IMR-90 (cell line): ENCODE measurements at regions not wholly inside any gene's neighbourhood (a gene's known extent, or its start where the extent isn't known, plus 50 kb on each side); places are given as distances from the start of the nearest gene placed in this dataset.

Source experiments
- ATAC-seq: fragments of 200-7000 bp; cut with Tn5 transposase; 2 replicates; pipeline ENCODE4 v1.9.1; 2020; ENCODE audit warnings: low read depth, mild to moderate bottlenecking, moderate library complexity
- BruUV-seq: library from RNA; stranded (reverse); fragments of 400-500 nt; replicated peaks from 2 replicates; lab custom pipeline; 2021; lab: Mats Ljungman, UMichigan
- CTCF ChIA-PET: fragments of 300-600 bp; formaldehyde crosslinking; extraction: SDS; loops from one replicate; lab custom pipeline; 2021; ENCODE audit warnings: antibody characterized with exemption; lab: Yijun Ruan, JAX
- POLR2A ChIA-PET: fragments of 300-600 bp; sonication (Branson Sonifier 250); formaldehyde crosslinking; loops from one replicate; lab custom pipeline; 2022; ENCODE audit warnings: antibody characterized with exemption; ENCODE audit not compliant: unreplicated experiment; lab: Charles Lee
- DNase-seq: peaks from one replicate; pipeline ENCODE4 v3.0.0; 2013
- H2AFZ ChIP-seq: replicated peaks from 2 replicates; pipeline ENCODE3; 2013; ENCODE audit warnings: low read length, mild to moderate bottlenecking; ENCODE audit not compliant: poor library complexity
- H2AK5ac ChIP-seq: 2 replicates; pipeline ENCODE4 v1.6.1; 2013; ENCODE audit warnings: low read depth, low read length, inconsistent platforms
- H2AK9ac ChIP-seq: replicated peaks from 2 replicates; pipeline ENCODE3; 2013; ENCODE audit warnings: mild to moderate bottlenecking, low read depth, low read length, moderate library complexity; ENCODE audit not compliant: poor library complexity
- H2BK120ac ChIP-seq: 2 replicates; pipeline ENCODE4 v1.6.1; 2013; ENCODE audit warnings: low read depth, low read length, inconsistent platforms
- H2BK15ac ChIP-seq: 3 replicates; pipeline ENCODE4 v1.6.1; 2013; ENCODE audit warnings: low read depth, low read length, inconsistent platforms
- H2BK20ac ChIP-seq: 2 replicates; pipeline ENCODE4 v1.6.1; 2013; ENCODE audit warnings: low read depth, mild to moderate bottlenecking, inconsistent platforms, low read length, moderate library complexity
- H2BK5ac ChIP-seq: 2 replicates; pipeline ENCODE4 v1.6.1; 2013; ENCODE audit warnings: mild to moderate bottlenecking, low read depth, low read length, inconsistent platforms; ENCODE audit not compliant: poor library complexity, severe bottlenecking
- H3K14ac ChIP-seq: replicated peaks from 2 replicates; pipeline ENCODE4 v1.6.1; 2013; ENCODE audit warnings: low read depth, low read length, inconsistent platforms
- H3K18ac ChIP-seq: 2 replicates; pipeline ENCODE4 v1.6.1; 2013; ENCODE audit warnings: low read depth, low read length, control low read depth
- H3K23ac ChIP-seq: 2 replicates; pipeline ENCODE4 v1.6.1; 2013; ENCODE audit warnings: low read depth, low read length, inconsistent platforms
- H3K27ac ChIP-seq: 2 replicates; pipeline ENCODE4 v1.5.1; 2013; ENCODE audit warnings: mild to moderate bottlenecking, control low read depth, low read length; ENCODE audit not compliant: insufficient read depth
- H3K27me3 ChIP-seq: 2 replicates; pipeline ENCODE4 v1.6.1; 2013; ENCODE audit warnings: low read length; ENCODE audit not compliant: control insufficient read depth, insufficient read depth
- H3K36me3 ChIP-seq: 2 replicates; pipeline ENCODE4 v1.6.1; 2013; ENCODE audit warnings: low read length, mixed read lengths; ENCODE audit not compliant: control insufficient read depth, insufficient read depth
- H3K4ac ChIP-seq: 2 replicates; pipeline ENCODE4 v1.6.1; 2013; ENCODE audit warnings: low read depth, low read length, inconsistent platforms
- H3K4me1 ChIP-seq: 2 replicates; pipeline ENCODE4 v1.6.1; 2013; ENCODE audit warnings: low read length, mixed read lengths; ENCODE audit not compliant: control insufficient read depth, insufficient read depth
- H3K4me2 ChIP-seq: 2 replicates; pipeline ENCODE4 v1.6.1; 2013; ENCODE audit warnings: low read depth, mild to moderate bottlenecking, control low read depth, low read length, moderate library complexity
- H3K4me3 ChIP-seq: 2 replicates; pipeline ENCODE4 v1.5.1; 2013; ENCODE audit warnings: low read depth, mild to moderate bottlenecking, control low read depth, low read length, moderate library complexity; ENCODE audit not compliant: insufficient read depth
- H3K56ac ChIP-seq: 2 replicates; pipeline ENCODE4 v1.6.1; 2013; ENCODE audit warnings: low read length, inconsistent platforms; ENCODE audit not compliant: insufficient read depth; ENCODE audit errors: extremely low read depth
- H3K79me1 ChIP-seq, 2 experiments: 2 replicates each; pipeline ENCODE4 v1.6.1; 2013; ENCODE audit warnings: low read length in 2 of 2, inconsistent platforms in 1 of 2, low read depth in 1 of 2
- H3K9ac ChIP-seq: 2 replicates; pipeline ENCODE4 v1.6.1; 2013; ENCODE audit warnings: low read depth, low read length, control low read depth
- H3K9me1 ChIP-seq: 2 replicates; pipeline ENCODE4 v1.6.1; 2013; ENCODE audit warnings: low read length, inconsistent platforms; ENCODE audit not compliant: insufficient read depth
- H3K9me3 ChIP-seq: 2 replicates; pipeline ENCODE4 v1.6.1; 2013; ENCODE audit warnings: low read length; ENCODE audit not compliant: control insufficient read depth, insufficient read depth
- H4K20me1 ChIP-seq: 2 replicates; pipeline ENCODE4 v1.6.1; 2013; ENCODE audit warnings: low read length, inconsistent platforms; ENCODE audit not compliant: insufficient read depth
- H4K5ac ChIP-seq: 2 replicates; pipeline ENCODE4 v1.6.1; 2013; ENCODE audit warnings: mild to moderate bottlenecking, low read depth, low read length, control low read depth
- H4K8ac ChIP-seq, 2 experiments: 2 replicates each; pipeline ENCODE4 v1.6.1; 2013; ENCODE audit warnings: low read depth in 2 of 2, low read length in 2 of 2, control low read depth in 1 of 2, inconsistent platforms in 1 of 2
- H4K91ac ChIP-seq: 2 replicates; pipeline ENCODE4 v1.6.1; 2013; ENCODE audit warnings: low read depth, low read length, inconsistent platforms; ENCODE audit not compliant: insufficient read depth
- FOS ChIP-seq: fragments of 150-350 bp; IDR thresholded peaks from 2 replicates; pipeline ENCODE4 v1.6.1; 2016; ENCODE audit warnings: low read depth, low read length
- RAD21 ChIP-seq: IDR thresholded peaks from 2 replicates; pipeline ENCODE4 v1.6.1; 2012; ENCODE audit warnings: low read length, improper control_type of control experiment
- RFX5 ChIP-seq: IDR thresholded peaks from 2 replicates; pipeline ENCODE4 v1.8.0; 2012; ENCODE audit warnings: low read depth, mild to moderate bottlenecking, low read length, moderate library complexity
- WGBS, 2 experiments: methylation state at CpG; one replicate each; pipeline versions ENCODE4 v1.1.5 to v1.1.7; 2013; ENCODE audit warnings: missing lambda C conversion rate in 2 of 2; ENCODE audit not compliant: insufficient read length in 1 of 2; ENCODE audit errors: extremely low coverage in 2 of 2; 5-methylcytosine and 5-hydroxymethylcytosine counted together
- dilution Hi-C: fragments of 300-500 bp; cut with HindIII; formaldehyde crosslinking; loops from one replicate; pipeline ENCODE4 v1.14.3; 2018; ENCODE audit warnings: low sequenced_read_pairs; ENCODE audit not compliant: unreplicated experiment
- in situ Hi-C: fragments of 300-500 bp; cut with MboI; formaldehyde crosslinking; loops from 3 replicates; pipeline ENCODE4 v1.14.3; 2019; ENCODE audit warnings: low sequenced_read_pairs, inconsistent platforms, mixed read lengths
- intact Hi-C: fragments of 100-400 bp; cut with micrococcal nuclease; formaldehyde crosslinking; loops from 2 replicates; pipeline ENCODE4 v1.10.0; 2022
- TF ChIP-seq, protein P1 (sequence below): fragments of 150-350 bp; IDR thresholded peaks from 2 replicates; pipeline ENCODE4 v1.6.1; 2017; ENCODE audit warnings: mild to moderate bottlenecking, antibody characterized with exemption, low read length, low read depth
- TF ChIP-seq, protein P2 (sequence below): conservative IDR thresholded peaks from 2 replicates; pipeline ENCODE4 v1.5.1; 2012; ENCODE audit warnings: mild to moderate bottlenecking, low read depth, low read length, improper control_type of control experiment

DNA sequence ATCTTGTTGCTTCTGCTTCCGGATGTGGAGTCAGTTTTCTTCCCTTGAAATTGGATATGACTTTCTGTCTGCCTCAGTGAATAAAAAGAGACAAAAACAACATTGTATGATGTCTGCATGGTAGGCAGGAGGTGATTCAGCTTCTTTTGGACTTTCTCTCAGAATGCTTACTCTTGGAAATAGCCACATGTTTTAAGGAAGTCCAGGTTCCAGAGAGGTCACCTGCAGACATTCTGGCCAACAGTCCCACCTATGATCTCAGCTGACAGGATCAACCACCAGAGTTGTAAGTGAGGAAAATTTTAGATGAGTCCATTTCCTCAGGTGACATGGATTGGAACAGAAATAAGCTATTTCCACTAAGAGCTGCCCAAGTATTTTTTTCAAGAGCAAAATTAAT, 508.7 kb upstream of the FAM98A start:
- Histone ChIP-seq H3K23ac (no peak overlapping the region), H3K4me1 (no peaks in the 10 kb centered on the region), H3K27ac (no peak overlapping the region), H2BK5ac (no peak overlapping the region), H3K4me2 (no peak overlapping the region), H2AK5ac (no peak overlapping the region), H2BK120ac (no peak overlapping the region), H2AK9ac (no peak overlapping the region), H3K18ac (no peak overlapping the region), H3K9me1 (no peaks in the 10 kb centered on the region), H3K9me3 (no peaks in the 10 kb centered on the region), H3K56ac (no peak overlapping the region), H4K5ac (no peak overlapping the region), H4K8ac (no peak overlapping the region), H4K20me1 (no peaks in the 10 kb centered on the region), H2BK15ac (no peak overlapping the region), H2BK20ac (no peak overlapping the region), H3K79me1 (no peaks in the 10 kb centered on the region), H3K14ac (no peak overlapping the region), H4K91ac (no peak overlapping the region), H3K4ac (no peak overlapping the region), H3K9ac (no peak overlapping the region), H3K27me3 (no peaks in the 10 kb centered on the region), H2AFZ (no peak overlapping the region), H3K36me3 (no peaks in the 10 kb centered on the region), H3K4me3 (no peak overlapping the region)
- DNase-seq (no peak), ATAC-seq (no peak)
- TF ChIP-seq, protein P1, sequence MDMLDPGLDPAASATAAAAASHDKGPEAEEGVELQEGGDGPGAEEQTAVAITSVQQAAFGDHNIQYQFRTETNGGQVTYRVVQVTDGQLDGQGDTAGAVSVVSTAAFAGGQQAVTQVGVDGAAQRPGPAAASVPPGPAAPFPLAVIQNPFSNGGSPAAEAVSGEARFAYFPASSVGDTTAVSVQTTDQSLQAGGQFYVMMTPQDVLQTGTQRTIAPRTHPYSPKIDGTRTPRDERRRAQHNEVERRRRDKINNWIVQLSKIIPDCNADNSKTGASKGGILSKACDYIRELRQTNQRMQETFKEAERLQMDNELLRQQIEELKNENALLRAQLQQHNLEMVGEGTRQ = no peak
- no peak for TF ChIP-seq RFX5
- no peak for TF ChIP-seq FOS
- TF ChIP-seq, protein P2, sequence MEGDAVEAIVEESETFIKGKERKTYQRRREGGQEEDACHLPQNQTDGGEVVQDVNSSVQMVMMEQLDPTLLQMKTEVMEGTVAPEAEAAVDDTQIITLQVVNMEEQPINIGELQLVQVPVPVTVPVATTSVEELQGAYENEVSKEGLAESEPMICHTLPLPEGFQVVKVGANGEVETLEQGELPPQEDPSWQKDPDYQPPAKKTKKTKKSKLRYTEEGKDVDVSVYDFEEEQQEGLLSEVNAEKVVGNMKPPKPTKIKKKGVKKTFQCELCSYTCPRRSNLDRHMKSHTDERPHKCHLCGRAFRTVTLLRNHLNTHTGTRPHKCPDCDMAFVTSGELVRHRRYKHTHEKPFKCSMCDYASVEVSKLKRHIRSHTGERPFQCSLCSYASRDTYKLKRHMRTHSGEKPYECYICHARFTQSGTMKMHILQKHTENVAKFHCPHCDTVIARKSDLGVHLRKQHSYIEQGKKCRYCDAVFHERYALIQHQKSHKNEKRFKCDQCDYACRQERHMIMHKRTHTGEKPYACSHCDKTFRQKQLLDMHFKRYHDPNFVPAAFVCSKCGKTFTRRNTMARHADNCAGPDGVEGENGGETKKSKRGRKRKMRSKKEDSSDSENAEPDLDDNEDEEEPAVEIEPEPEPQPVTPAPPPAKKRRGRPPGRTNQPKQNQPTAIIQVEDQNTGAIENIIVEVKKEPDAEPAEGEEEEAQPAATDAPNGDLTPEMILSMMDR = no peak
- TF ChIP-seq RAD21 = no peak
- ChIA-PET CTCF (no interaction called here), POLR2A (no interaction called here)
- BruUV-seq = no TSS peak
- intact Hi-C loops (no loop called here), in situ Hi-C loops (no loop called here), dilution Hi-C loops (no loop called here)
- WGBS, 2 experiments = no CpG with 5 or more reads among the region's 1 CpG
